ENCODE measurements at regions not wholly inside any gene's neighbourhood (a gene's known extent, or its start where the extent isn't known, plus 50 kb on each side); places are given as distances from the start of the nearest gene placed in this dataset.

DNA sequence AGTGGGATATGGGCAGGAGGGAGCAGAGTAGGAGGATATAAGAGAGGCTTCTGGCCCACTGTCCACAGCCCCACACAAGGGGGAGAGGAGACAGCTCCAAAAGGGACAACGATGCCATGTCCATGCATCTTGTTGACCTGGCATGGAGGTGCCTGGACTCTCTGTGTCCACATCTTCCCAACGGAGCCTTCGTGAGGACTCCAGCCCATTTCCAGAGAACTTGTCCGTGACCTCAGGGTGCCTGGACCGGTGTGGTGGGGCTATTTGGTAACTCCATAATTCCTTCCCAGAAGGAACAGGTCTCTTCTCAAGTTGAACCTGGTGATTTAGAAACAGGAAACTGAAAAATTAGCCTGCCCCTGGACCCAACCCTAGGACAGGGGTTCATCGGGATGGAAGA, 133.9 kb downstream of the CYP26B1 start:
- no peak for TF ChIP-seq CEBPB (IDR thresholded peaks at IDR 0.05; ENCODE audit: borderline replicate concordance in 1 of 2, low read depth in 2 of 2, low read length in 2 of 2)
- TF ChIP-seq CREB1 (IDR thresholded peaks at IDR 0.05; ENCODE audit: low read depth) = no peak
- TF ChIP-seq YY1 (IDR thresholded peaks at IDR 0.05; ENCODE audit: low read depth, low read length) = no peak
- TF ChIP-seq, protein P1, sequence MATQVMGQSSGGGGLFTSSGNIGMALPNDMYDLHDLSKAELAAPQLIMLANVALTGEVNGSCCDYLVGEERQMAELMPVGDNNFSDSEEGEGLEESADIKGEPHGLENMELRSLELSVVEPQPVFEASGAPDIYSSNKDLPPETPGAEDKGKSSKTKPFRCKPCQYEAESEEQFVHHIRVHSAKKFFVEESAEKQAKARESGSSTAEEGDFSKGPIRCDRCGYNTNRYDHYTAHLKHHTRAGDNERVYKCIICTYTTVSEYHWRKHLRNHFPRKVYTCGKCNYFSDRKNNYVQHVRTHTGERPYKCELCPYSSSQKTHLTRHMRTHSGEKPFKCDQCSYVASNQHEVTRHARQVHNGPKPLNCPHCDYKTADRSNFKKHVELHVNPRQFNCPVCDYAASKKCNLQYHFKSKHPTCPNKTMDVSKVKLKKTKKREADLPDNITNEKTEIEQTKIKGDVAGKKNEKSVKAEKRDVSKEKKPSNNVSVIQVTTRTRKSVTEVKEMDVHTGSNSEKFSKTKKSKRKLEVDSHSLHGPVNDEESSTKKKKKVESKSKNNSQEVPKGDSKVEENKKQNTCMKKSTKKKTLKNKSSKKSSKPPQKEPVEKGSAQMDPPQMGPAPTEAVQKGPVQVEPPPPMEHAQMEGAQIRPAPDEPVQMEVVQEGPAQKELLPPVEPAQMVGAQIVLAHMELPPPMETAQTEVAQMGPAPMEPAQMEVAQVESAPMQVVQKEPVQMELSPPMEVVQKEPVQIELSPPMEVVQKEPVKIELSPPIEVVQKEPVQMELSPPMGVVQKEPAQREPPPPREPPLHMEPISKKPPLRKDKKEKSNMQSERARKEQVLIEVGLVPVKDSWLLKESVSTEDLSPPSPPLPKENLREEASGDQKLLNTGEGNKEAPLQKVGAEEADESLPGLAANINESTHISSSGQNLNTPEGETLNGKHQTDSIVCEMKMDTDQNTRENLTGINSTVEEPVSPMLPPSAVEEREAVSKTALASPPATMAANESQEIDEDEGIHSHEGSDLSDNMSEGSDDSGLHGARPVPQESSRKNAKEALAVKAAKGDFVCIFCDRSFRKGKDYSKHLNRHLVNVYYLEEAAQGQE (IDR thresholded peaks at IDR 0.05; ENCODE audit: low read depth, low read length) = no peak
- TF ChIP-seq, protein P2, sequence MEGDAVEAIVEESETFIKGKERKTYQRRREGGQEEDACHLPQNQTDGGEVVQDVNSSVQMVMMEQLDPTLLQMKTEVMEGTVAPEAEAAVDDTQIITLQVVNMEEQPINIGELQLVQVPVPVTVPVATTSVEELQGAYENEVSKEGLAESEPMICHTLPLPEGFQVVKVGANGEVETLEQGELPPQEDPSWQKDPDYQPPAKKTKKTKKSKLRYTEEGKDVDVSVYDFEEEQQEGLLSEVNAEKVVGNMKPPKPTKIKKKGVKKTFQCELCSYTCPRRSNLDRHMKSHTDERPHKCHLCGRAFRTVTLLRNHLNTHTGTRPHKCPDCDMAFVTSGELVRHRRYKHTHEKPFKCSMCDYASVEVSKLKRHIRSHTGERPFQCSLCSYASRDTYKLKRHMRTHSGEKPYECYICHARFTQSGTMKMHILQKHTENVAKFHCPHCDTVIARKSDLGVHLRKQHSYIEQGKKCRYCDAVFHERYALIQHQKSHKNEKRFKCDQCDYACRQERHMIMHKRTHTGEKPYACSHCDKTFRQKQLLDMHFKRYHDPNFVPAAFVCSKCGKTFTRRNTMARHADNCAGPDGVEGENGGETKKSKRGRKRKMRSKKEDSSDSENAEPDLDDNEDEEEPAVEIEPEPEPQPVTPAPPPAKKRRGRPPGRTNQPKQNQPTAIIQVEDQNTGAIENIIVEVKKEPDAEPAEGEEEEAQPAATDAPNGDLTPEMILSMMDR (IDR thresholded peaks at IDR 0.05 in 2 of 3, conservative IDR thresholded peaks at IDR 0.05 in 1 of 3; ENCODE audit: control insufficient read depth in 2 of 3, extremely low read depth in 1 of 3, insufficient read depth in 1 of 3, low read depth in 3 of 3, low read length in 3 of 3) = no peak

All from GM12878 (cell line).